ENCODE measurements at regions not wholly inside any gene's neighbourhood (a gene's known extent, or its start where the extent isn't known, plus 50 kb on each side); places are given as distances from the start of the nearest gene placed in this dataset.

DNA sequence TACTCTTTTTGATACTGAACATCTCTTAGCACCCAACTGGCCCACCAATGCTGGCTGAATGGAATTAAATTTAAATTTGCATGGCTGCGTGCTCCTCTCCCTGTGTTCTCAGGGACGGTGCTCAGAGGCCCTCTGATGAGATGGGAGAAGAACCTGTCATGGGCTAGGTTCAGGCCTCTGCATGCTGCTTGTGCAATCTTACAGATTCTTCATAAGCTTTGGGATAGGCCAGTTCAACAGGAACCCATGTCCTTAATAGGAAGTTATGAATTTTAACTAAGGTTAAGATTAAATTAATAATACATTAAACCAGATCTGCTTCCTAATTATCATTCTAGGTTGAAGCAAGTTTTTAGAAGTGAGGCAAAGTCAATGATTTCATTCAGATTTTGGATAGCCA lies 119.7 kb upstream of the LRIG3 start:
- Histone ChIP-seq H3K27ac (no peak overlapping the region), H3K27me3 (no peaks in the 10 kb centered on the region), H3K4me1 (peaks cover 20% of the 10 kb centered on the region), H3K9me3 (no peaks in the 10 kb centered on the region), H3K4me3 (no peak overlapping the region), H3K36me3 (replicated peaks in 1 of 2; ENCODE audit: insufficient read depth in 1 of 2, low read depth in 2 of 2) (no peaks in the 10 kb centered on the region)
- DNase-seq: no peak
- 96 to 100% methylated on average over 2 of the region's 2 CpGs for WGBS, 2 donors
- intact Hi-C loops (cut with DNase I): no loop called here
- TF ChIP-seq, protein P1, sequence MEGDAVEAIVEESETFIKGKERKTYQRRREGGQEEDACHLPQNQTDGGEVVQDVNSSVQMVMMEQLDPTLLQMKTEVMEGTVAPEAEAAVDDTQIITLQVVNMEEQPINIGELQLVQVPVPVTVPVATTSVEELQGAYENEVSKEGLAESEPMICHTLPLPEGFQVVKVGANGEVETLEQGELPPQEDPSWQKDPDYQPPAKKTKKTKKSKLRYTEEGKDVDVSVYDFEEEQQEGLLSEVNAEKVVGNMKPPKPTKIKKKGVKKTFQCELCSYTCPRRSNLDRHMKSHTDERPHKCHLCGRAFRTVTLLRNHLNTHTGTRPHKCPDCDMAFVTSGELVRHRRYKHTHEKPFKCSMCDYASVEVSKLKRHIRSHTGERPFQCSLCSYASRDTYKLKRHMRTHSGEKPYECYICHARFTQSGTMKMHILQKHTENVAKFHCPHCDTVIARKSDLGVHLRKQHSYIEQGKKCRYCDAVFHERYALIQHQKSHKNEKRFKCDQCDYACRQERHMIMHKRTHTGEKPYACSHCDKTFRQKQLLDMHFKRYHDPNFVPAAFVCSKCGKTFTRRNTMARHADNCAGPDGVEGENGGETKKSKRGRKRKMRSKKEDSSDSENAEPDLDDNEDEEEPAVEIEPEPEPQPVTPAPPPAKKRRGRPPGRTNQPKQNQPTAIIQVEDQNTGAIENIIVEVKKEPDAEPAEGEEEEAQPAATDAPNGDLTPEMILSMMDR (IDR thresholded peaks at IDR 0.05): no peak
- no peak for TF ChIP-seq POLR2A (IDR thresholded peaks at IDR 0.05)
- ATAC-seq: no peak

DNA sequence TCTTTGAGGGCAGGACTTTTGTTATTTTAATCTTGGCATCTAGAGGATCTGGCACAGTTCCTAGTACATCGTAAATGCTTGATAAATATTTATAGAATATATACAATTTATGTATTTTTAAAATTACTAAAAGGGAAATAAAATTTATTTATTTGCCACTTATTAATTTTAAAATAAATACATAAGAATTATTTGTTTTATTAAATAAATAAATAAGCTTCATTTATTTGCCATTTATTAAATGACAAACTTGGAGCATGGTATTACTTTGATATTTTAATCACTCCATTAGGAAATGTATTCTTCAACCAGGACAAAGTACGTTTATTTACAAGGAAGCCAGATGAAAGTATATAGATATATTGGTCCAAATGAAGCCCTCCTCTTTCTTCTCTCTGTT lies 118.7 kb upstream of the LRIG3 start:
- Histone ChIP-seq H3K27ac (no peak overlapping the region), H3K4me3 (no peak overlapping the region), H3K4me1 (peaks cover 15% of the 10 kb centered on the region), H3K36me3 (replicated peaks in 1 of 2; ENCODE audit: insufficient read depth in 1 of 2, low read depth in 2 of 2) (no peaks in the 10 kb centered on the region), H3K9me3 (no peaks in the 10 kb centered on the region), H3K27me3 (no peaks in the 10 kb centered on the region)
- ATAC-seq: no peak
- TF ChIP-seq POLR2A (IDR thresholded peaks at IDR 0.05): no peak
- TF ChIP-seq, protein P1 (IDR thresholded peaks at IDR 0.05): no peak
- no peak for DNase-seq
- intact Hi-C loops (cut with DNase I): no loop called here
- WGBS, 2 donors: 54 to 69% methylated on average over 2 of the region's 2 CpGs

DNA sequence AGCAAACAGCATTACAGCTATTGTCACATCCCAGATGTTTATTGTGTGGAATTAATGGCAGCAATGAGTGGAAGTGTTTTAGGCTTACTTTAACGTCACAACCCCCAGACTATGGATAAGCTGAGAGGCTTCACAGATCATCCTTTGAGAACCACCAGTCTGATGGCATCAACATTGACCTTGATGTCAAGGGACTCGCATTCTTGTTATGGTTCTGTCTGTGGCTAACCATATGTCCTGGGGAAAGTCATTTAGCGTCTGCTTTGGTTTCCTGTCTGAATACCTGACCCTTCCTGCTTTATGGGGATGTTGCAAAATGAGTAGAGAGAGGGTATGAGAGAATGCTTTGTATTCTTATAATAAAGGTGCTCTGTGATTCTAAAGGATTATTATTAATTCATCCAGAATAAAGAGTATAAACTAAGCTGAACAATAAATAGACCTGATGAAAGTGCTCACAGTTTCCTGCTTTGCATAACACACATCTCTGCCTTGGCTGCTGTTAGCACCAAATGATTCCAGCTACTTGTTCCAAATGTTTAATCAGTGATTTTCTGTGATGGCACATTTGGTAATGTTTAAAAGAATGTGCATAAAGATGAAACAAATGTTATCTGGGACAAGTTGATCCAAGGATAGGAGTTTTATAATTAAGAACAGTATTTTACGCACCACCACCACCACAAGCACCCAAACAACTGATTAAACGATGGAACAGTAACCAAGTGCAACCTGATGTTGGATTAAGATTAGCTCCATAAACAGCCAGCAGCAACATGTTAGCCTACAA lies 116.9 kb upstream of the LRIG3 start:
- ATAC-seq: peak; percentile 55

DNA sequence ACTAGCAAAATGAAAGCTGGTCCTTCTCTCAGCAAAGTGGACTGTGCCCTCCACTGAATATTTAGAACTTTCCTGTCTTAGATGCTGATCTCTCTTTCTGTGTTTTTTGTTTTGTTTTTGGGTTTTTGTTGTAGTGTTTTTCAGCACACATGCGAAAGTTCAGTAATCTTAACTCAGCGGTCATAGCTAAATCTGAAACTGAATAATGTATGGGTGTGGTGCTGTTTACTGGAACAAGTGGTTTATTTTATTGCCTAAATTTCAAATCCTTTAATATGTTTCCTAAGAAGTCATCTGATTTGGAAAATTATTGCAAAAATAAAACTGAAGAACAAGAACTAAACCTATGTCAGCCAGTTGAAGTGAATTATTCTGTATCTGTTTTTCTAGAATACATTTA lies 116.0 kb upstream of the LRIG3 start:
- TF ChIP-seq POLR2A (IDR thresholded peaks at IDR 0.05): no peak
- TF ChIP-seq, protein P1 (IDR thresholded peaks at IDR 0.05): no peak
- 90 to 93% methylated on average over 2 of the region's 2 CpGs for WGBS, 2 donors
- intact Hi-C loops (cut with DNase I): no loop called here
- DNase-seq (no peak), ATAC-seq (no peak)
- no peaks in the 10 kb centered on the region for H3K27me3 ChIP-seq
- no peaks in the 10 kb centered on the region for H3K9me3 ChIP-seq
- H3K4me3 ChIP-seq: no peak overlapping the region
- H3K4me1 ChIP-seq: peaks cover 21% of the 10 kb centered on the region
- H3K27ac ChIP-seq: no peak overlapping the region
- H3K36me3 ChIP-seq (replicated peaks in 1 of 2; ENCODE audit: insufficient read depth in 1 of 2, low read depth in 2 of 2): no peaks in the 10 kb centered on the region

More for the DNA sequence above, 116.9 kb upstream of the LRIG3 start:
- no peak overlapping the region for H3K4me3 ChIP-seq
- no peaks in the 10 kb centered on the region for H3K27me3 ChIP-seq
- peaks cover 15% of the 10 kb centered on the region for H3K4me1 ChIP-seq
- peak in 2 of 4 donors; percentile 8 to 22 for DNase-seq
- intact Hi-C loops (cut with DNase I): no loop called here
- TF ChIP-seq POLR2A (IDR thresholded peaks at IDR 0.05): no peak
- TF ChIP-seq, protein P1 (IDR thresholded peaks at IDR 0.05): no peak
- no peaks in the 10 kb centered on the region for H3K36me3 ChIP-seq (replicated peaks in 1 of 2; ENCODE audit: insufficient read depth in 1 of 2, low read depth in 2 of 2)
- 48 to 49% methylated on average over 5 of the region's 5 CpGs for WGBS, 2 donors
- H3K9me3 ChIP-seq: no peaks in the 10 kb centered on the region
- H3K27ac ChIP-seq: peak overlapping the region in 1 of 4 donors; percentile 61

DNA sequence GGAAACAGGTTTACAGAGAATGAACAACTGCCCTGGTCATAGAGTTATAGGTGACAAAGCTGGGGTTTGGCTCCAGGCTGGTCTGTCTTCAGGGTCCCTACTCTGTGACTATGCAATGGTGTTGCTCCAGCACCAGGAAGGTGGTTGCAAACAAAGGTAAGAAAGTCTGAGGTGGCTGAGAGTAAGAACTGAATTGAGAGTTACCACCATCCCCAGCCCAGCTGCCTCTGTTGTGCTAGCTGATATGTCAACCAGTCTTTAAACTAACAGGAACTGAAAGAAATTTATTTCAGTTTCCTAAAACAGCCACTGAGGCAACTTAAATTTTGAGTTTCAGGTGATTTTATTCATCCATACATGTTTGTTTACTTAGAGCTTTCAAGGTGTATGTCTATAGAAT lies 111.0 kb upstream of the LRIG3 start:
- Histone ChIP-seq H3K27me3 (no peaks in the 10 kb centered on the region), H3K27ac (no peak overlapping the region), H3K4me1 (peaks cover 20% of the 10 kb centered on the region), H3K4me3 (no peak overlapping the region), H3K9me3 (no peaks in the 10 kb centered on the region), H3K36me3 (replicated peaks in 1 of 2; ENCODE audit: insufficient read depth in 1 of 2, low read depth in 2 of 2) (no peaks in the 10 kb centered on the region)
- no peak for ATAC-seq
- TF ChIP-seq POLR2A (IDR thresholded peaks at IDR 0.05): no peak
- intact Hi-C loops (cut with DNase I): no loop called here
- no peak for DNase-seq
